GM18907 (cell line): ENCODE measurements at regions not wholly inside any gene's neighbourhood (a gene's known extent, or its start where the extent isn't known, plus 50 kb on each side); places are given as distances from the start of the nearest gene placed in this dataset.
A peak's percentile ranks its signal among the peaks of the same experiment; 100 is the strongest.
"Not testable (repeated sequence)": the region's sequence is repeated elsewhere in the genome, so short reads cannot be mapped to it uniquely, and the experiment has no call there.

Experiments
- ATAC-seq: cut with Tn5 transposase; IDR thresholded peaks from one replicate; pipeline ENCODE4 v1.9.1; 2021; ENCODE audit warnings: mild to moderate bottlenecking, moderate library complexity; ENCODE audit not compliant: unreplicated experiment

DNA sequence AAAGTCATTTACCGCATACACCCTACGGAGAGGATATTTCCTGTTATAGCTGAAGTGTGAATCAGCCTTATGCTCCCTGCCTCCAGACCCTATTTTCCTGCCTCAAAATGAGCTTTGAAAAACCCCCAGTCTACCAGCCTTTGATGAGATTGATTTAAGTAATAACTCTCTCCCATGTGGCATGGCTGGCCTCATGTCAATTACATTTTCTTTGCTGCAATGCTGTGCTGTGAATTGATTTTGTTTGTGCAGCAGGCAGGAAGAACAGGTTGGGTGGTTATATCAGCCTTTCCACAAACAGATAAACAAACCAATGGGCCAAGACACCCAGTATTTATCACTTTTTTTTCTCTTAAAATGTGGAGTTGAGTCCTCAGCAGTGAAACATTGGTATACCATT lies 1105.5 kb upstream of the TMEM132C start:
- no peak for ATAC-seq

GRCh38 chr12:127162307-127162706 lies 1104.7 kb upstream of the TMEM132C start:
- no peak for ATAC-seq

DNA sequence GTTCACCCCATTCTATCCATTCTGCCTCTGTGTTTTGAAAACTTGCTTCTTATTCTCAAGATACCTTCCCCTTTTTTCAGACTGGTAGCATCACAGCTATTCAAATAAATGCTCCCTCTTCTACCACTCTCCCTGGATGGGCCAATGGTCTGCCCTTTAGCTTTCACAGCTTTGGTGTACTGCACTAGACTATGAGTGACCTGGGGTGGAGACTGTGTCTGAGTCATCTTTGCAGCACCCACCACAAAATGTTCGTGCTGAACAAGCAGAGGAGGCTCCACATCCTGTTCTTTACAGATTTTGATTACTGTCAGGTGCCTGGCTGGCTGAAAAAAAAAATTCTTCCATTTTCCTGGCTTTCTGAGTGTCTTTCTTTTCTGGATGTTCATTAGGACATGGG lies 1104.1 kb upstream of the TMEM132C start:
- ATAC-seq: peak; percentile 82

DNA sequence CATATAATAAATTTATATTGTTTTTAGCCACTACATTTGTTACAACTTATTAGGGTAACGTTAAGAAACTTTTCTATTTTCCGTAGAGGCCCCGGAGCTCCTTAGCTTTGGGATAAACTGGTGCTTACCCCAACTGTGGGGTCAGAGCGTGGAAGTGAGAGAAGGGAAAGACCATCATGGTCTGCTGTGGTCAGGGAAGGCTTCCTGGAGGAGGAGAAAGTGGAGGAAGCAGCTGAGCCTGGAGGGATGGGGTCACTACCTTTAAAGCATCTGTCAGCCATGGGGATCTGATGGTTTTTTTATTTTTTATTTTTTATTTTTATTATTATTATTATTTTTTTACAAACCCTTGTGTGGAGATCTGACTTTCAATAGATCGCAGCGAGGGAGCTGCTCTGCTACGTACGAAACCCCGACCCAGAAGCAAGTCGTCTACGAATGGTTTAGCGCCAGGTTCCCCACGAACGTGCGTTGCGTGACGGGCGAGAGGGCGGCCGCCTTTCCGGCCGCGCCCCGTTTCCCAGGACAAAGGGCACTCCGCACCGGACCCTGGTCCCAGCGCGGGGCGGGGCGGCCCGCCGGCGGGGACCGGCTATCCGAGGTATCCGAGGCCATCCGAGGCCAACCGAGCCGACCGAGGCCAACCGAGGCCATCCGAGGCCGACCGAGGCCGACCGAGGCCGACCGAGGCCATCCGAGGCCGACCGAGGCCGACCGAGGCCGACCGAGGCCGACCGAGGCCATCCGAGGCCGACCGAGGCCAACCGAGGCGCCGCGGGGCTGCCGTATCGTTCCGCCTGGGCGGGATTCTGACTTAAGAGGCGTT lies 1101.2 kb upstream of the TMEM132C start:
- ATAC-seq: peak; percentile 73

- ATAC-seq: no peak
These were observed 1097.4 kb upstream of the TMEM132C start for GRCh38 chr12:127169321-127170181.

DNA sequence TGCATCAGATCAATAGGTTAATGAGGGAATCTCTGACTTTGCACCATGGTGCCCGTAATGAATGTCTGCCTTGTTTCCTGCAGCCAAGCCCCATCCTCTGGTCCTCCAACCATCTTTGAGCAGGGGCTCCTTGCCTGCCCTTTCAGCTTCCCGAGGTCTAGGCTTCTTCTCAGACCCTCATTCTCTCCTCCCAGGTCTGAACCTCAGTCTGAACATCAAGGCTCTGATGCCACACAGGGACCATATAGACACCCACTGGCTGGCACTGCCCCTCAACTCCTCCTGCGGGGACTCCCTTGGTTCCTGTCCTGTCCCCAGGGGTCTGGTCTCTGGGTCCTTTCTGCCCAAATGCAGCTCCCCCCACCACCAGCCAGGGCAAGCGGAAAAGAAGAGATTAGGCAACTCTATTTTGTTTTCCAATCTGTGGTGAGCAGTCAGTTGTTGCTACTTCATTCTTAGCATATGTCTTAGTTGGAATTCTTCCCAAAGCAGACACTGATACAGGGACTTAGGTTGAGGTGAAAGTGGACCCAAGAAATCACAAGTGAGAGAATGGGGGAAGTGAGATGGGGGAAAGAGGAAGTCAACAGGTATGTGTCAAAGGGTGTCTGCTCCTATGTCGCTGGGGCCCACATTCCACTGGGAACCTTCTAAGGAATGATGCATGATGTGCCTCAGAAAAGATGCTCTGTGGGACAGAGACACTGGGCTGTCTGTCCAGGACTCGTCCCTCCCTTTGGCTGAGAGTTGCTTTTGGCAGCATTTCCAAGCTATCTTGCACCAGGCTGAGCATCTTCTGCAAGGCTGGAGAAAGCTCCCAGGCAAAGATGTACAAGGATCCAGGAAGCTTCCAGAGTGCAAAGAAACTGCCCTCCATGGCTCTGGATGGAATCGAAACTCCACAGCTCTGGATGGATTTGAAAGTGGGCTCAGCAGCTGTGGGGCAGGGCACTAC lies 1096.5 kb upstream of the TMEM132C start:
- ATAC-seq: no peak

GRCh38 chr12:127172861-127173260 lies 1094.1 kb upstream of the TMEM132C start:
- ATAC-seq: no peak

- ATAC-seq: not testable (repeated sequence)
These were observed 1093.0 kb upstream of the TMEM132C start for GRCh38 chr12:127173971-127174370.

- ATAC-seq: no peak
These were observed 1092.1 kb upstream of the TMEM132C start for GRCh38 chr12:127174881-127175280.

- no peak for ATAC-seq
These were observed 1091.6 kb upstream of the TMEM132C start for GRCh38 chr12:127175361-127175760.

DNA sequence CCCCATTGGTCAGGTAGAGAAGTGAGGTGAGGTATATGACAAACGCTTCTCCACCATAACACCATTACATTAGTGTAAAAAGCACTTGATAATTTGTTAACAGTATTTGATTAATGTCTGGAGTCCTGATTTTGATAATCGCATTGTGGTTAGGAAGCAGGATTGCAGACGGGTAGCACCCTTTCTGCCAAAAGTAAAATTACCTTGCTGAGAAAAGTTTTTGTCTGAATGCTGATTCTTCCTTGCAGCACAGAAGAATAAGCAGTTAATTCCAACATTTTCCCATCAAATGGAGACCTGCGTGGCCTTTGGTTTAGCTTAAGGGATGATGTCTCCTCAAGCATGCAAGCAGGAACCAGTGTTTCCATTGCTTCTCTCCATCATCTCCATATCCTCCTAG lies 1090.2 kb upstream of the TMEM132C start:
- no peak for ATAC-seq

DNA sequence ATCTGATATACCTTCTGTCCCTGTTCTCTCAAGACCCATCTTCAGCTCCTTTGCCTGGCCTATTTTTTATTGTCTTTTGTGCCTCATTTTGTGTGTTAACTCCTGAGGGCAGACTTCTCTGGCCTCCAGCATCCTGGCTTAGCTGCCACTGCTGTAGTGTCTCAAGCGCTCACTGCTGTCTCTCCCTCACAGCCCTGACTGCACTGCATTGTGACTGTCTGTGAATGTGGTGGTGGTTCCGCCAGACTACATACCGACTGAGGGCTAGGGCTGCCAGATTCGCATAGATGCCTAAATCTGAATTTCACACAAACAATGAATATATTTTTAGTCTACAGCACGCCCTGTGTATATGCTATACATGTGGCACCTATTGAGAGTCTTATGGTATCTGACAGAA lies 1088.9 kb upstream of the TMEM132C start:
- ATAC-seq: no peak

DNA sequence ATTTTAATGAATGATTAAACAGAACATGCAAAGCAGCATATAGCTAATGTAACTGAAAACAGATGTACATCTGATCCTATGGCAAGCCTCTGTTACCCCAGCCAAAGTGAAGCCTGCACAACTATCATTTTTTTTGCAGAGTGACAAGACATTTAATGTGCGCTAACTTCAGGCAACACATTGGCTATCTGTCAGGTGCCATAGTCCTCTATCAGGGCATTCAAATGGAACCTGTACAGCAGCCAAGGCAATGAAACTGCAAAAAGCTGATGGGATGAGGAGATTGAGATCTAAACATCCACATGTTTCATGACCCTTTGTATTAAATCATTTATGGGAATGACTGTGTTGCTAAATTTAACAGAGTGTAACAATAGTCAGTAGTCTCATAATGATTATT lies 1088.5 kb upstream of the TMEM132C start:
- no peak for ATAC-seq

DNA sequence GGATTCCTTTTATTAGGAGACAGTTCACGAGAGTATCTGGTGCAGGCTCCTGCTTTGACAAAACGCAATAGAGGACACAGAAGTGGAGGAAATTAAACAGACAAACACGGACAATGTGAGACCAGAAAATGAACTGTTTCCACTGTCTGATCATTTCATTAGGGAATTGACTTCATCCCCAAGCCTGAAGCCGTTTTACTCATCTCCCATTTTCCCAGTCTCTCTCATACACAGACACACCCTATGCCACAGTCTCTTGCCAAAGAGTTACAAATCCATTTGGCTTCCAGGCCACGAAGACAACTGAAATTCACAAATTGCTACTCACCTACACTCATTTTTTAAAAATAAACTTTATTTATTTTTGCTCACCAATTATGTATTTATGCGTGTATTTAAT lies 1087.8 kb upstream of the TMEM132C start:
- no peak for ATAC-seq

- ATAC-seq: no peak
These were observed 1085.0 kb upstream of the TMEM132C start for GRCh38 chr12:127182018-127182417.

DNA sequence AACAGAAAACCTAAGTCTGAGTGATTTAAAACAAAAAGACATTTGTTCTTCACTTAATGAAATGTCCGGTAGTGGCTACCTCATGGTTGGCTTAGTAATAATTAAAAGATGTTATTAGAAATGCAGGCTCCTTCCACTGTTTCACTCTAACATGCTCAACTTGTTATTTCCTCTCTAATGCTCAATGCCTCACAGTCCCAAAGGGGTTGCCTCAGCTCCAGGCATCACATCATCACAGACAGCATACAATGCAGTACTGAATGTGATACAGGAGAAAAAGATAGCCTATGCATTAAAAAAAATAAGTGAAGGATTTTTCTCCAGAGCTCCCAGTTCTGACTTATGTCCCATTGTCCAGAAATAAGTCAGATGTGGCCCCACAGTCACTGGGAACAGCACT lies 1077.0 kb upstream of the TMEM132C start:
- no peak for ATAC-seq

DNA sequence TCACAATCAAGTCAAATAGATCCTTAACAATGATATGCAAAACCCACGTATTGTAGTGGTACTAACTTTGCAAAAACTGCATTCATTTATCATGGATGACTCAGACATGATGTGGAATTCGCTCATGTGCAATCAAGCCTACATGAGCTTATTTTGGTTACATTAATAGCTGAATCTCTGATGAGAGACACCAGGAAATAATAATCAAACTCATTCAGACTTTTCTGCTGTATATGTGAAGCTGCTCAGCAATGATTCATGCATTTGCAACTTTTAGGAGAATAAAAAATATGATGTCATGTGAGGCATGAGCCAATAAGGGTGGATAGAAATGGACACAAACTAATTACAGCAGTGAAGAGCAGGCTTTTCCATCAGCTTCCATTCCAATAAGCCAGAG lies 1075.8 kb upstream of the TMEM132C start:
- no peak for ATAC-seq

GRCh38 chr12:127192391-127192790 lies 1074.6 kb upstream of the TMEM132C start:
- ATAC-seq: no peak

DNA sequence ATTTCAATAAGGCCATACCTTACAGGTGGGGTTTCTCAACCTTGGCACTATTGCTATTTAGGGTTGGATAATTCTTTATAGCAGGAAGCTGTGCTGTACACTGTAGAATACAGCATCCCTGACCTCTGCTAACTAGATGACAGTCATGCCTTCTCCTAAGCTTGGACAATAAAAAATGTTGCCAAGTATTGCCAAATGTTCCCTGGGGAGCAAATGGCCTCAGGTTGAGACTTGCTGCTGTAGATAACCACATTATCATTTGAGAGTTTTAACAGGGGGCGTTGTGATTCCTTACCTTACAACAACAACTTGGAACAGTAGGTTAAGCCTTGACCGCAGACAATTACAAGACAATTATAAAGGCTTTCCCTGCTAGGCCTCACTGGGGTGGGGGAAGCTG lies 1073.6 kb upstream of the TMEM132C start:
- ATAC-seq: no peak

DNA sequence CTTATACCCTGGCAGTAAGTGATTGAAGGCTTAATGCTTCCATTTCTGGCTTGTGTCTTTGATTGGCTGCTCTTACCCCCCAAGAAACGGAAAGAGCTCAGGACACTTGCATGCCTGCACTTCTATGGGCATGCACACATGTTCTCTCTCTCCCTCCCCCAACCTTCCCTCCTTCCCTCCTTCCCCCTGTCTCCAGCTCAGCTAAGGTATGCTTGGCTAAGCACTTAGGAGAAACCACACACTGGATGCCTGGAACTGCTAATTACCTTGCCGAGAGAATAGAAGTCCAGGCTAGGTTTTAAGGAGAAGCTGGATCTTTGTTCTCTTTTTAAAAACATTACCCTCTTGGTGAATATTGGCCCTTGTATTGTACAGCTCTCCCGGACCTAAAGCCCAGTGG lies 1072.8 kb upstream of the TMEM132C start:
- ATAC-seq: no peak
